ENCODE measurements at regions not wholly inside any gene's neighbourhood (a gene's known extent, or its start where the extent isn't known, plus 50 kb on each side); places are given as distances from the start of the nearest gene placed in this dataset.

- TF ChIP-seq ELK4 (IDR thresholded peaks at IDR 0.05; ENCODE audit: borderline replicate concordance, low read depth, low read length): no peak
- TF ChIP-seq ZNF341 (tag by site-specific recombination; IDR thresholded peaks at IDR 0.05; ENCODE audit: low read depth): no peak
Observed at GRCh38 chr9:31304576-31304975, 1079.9 kb upstream of the ACO1 start (continued).

GRCh38 chr9:31314241-31314640 is 1070.2 kb upstream of the ACO1 start:
- Histone ChIP-seq H3K4me3 (ENCODE audit: low read depth, low read length) (no peak overlapping the region), H3K9me3 (ENCODE audit: control insufficient read depth, insufficient read depth, low read depth, low read length) (no peaks in the 10 kb centered on the region), H3K27ac (ENCODE audit: extremely low read depth, low read depth, low read length) (no peak overlapping the region), H3K4me1 (ENCODE audit: control insufficient read depth, insufficient read depth, low read length) (no peaks in the 10 kb centered on the region), H3K36me3 (ENCODE audit: control insufficient read depth in 2 of 2, insufficient read depth in 1 of 2, low read length in 2 of 2) (no peaks in the 10 kb centered on the region)
- ChIA-PET CTCF (interaction anchor here (0.6 kb wide), 1 partner anchor 37 kb away, joined by 4 read pairs; no protein-coding TSS in a partner anchor), POLR2A (no interaction called here)
- TF ChIP-seq BCL11B (tag by site-specific recombination; IDR thresholded peaks at IDR 0.05; ENCODE audit: low read depth) (no peak), KLF10 (tag by site-specific recombination; IDR thresholded peaks at IDR 0.05) (no peak), PRDM1 (tag by site-specific recombination; IDR thresholded peaks at IDR 0.05) (no peak), ZNF521 (tag by site-specific recombination; IDR thresholded peaks at IDR 0.05) (no peak), ZNF140 (tag by site-specific recombination; IDR thresholded peaks at IDR 0.05) (no peak), ZNF146 (tag by site-specific recombination; IDR thresholded peaks at IDR 0.05) (no peak), ZBTB26 (tag by site-specific recombination; optimal IDR thresholded peaks at IDR 0.05) (no peak), GFI1B (tag by site-specific recombination; IDR thresholded peaks at IDR 0.05) (no peak), ZBTB11 (tag by site-specific recombination; conservative IDR thresholded peaks at IDR 0.05; ENCODE audit: low read depth) (no peak), ZNF239 (tag by site-specific recombination; IDR thresholded peaks at IDR 0.05) (no peak), ZNF10 (tag by site-specific recombination; IDR thresholded peaks at IDR 0.05) (no peak), ELK4 (IDR thresholded peaks at IDR 0.05; ENCODE audit: borderline replicate concordance, low read depth, low read length) (no peak), ZNF777 (tag by site-specific recombination; IDR thresholded peaks at IDR 0.05; ENCODE audit: borderline replicate concordance) (no peak), ZSCAN23 (tag by site-specific recombination; IDR thresholded peaks at IDR 0.05) (no peak)

GRCh38 chr9:31320494-31320893 is 1063.9 kb upstream of the ACO1 start:
- no peak for TF ChIP-seq ZNF645 (tag by site-specific recombination; IDR thresholded peaks at IDR 0.05)
- TF ChIP-seq KLF9 (tag by site-specific recombination; IDR thresholded peaks at IDR 0.05; ENCODE audit: low read depth): no peak
- no peak for TF ChIP-seq ZSCAN5A (tag by site-specific recombination; IDR thresholded peaks at IDR 0.05)
- no peak overlapping the region for H3K4me3 ChIP-seq (ENCODE audit: low read depth, low read length)
- CTCF ChIA-PET: no interaction called here
- POLR2A ChIA-PET: no interaction called here
- H3K27ac ChIP-seq (ENCODE audit: extremely low read depth, low read depth, low read length): no peak overlapping the region
- H3K4me1 ChIP-seq (ENCODE audit: control insufficient read depth, insufficient read depth, low read length): no peaks in the 10 kb centered on the region
- H3K9me3 ChIP-seq (ENCODE audit: control insufficient read depth, insufficient read depth, low read depth, low read length): no peaks in the 10 kb centered on the region
- no peaks in the 10 kb centered on the region for H3K36me3 ChIP-seq (ENCODE audit: control insufficient read depth in 2 of 2, insufficient read depth in 1 of 2, low read length in 2 of 2)

Data from HEK293 (cell line).